Activated CD8-positive, alpha-beta T cell treated with anti-CD3 and anti-CD28 coated beads, Interleukin-2, amount 10 ng/mL, durations not matched to agents 7 days and 5 days (primary cell): ENCODE measurements at regions not wholly inside any gene's neighbourhood (a gene's known extent, or its start where the extent isn't known, plus 50 kb on each side); places are given as distances from the start of the nearest gene placed in this dataset.
"Not testable (repeated sequence)": the region's sequence is repeated elsewhere in the genome, so short reads cannot be mapped to it uniquely, and the experiment has no call there.

Source experiments
- ATAC-seq: fragments of 150-1000 bp; cut with Tn5 transposase; one replicate; pipeline ENCODE4 v1.10.0; 2021; ENCODE audit warnings: moderate library complexity
- CTCF ChIA-PET: fragments of 350-600 bp; sonication (Branson Sonifier 250); formaldehyde crosslinking; loops from one replicate; lab custom pipeline; 2021; ENCODE audit warnings: antibody characterized with exemption; lab: Charles Lee
- POLR2A ChIA-PET: fragments of 350-600 bp; sonication (Branson Sonifier 250); formaldehyde crosslinking; loops from one replicate; lab custom pipeline; 2021; ENCODE audit warnings: antibody characterized with exemption; lab: Charles Lee
- DNase-seq: peaks from one replicate; pipeline ENCODE4 v3.0.0-alpha.2; 2020
- H3K27ac Mint-ChIP-seq: one replicate; pipeline ENCODE4 v1.8.0; 2021; ENCODE audit warnings: mild to moderate bottlenecking, mixed read lengths
- H3K27me3 Mint-ChIP-seq: one replicate; pipeline ENCODE4 v1.8.0; 2021; ENCODE audit warnings: low read depth, mixed read lengths
- H3K36me3 Mint-ChIP-seq: one replicate; pipeline ENCODE4 v1.8.0; 2021; ENCODE audit warnings: low read depth, mixed read lengths
- H3K4me1 Mint-ChIP-seq: one replicate; pipeline ENCODE4 v1.8.0; 2021; ENCODE audit warnings: low read depth, mixed read lengths
- H3K4me3 Mint-ChIP-seq: one replicate; pipeline ENCODE4 v1.8.0; 2021; ENCODE audit warnings: mild to moderate bottlenecking, mixed read lengths
- H3K9me3 Mint-ChIP-seq: one replicate; pipeline ENCODE4 v1.8.0; 2022; ENCODE audit warnings: mixed read lengths; ENCODE audit not compliant: insufficient read depth

DNA sequence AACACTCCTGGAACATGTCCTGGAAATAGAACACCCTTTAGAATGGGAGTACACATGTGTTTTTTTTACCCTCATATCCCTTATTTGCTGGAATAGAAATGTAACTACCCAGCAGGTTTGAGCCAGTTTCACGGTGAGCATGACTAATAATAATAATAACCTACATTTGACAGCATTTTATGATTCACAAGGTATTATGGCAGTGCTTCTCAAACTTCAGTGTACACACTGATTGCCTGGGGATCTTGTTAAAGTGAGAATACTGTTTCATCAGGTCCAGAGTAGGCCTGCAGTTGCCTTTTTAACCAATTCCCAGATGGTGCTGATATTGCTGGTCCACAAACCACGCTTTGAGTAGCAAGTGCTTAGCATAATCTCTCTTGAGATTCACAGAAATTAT lies 63.9 kb downstream of the NFKBIZ start:
- no peak overlapping the region for H3K27ac Mint-ChIP-seq
- ATAC-seq = no peak
- H3K36me3 Mint-ChIP-seq = peaks cover 1% of the 10 kb centered on the region
- ChIA-PET CTCF (no interaction called here), POLR2A (no interaction called here)
- H3K4me1 Mint-ChIP-seq = no peaks in the 10 kb centered on the region
- no peaks in the 10 kb centered on the region for H3K27me3 Mint-ChIP-seq
- no peak overlapping the region for H3K4me3 Mint-ChIP-seq
- H3K9me3 Mint-ChIP-seq = peaks cover 7% of the 10 kb centered on the region
- no peak for DNase-seq

DNA sequence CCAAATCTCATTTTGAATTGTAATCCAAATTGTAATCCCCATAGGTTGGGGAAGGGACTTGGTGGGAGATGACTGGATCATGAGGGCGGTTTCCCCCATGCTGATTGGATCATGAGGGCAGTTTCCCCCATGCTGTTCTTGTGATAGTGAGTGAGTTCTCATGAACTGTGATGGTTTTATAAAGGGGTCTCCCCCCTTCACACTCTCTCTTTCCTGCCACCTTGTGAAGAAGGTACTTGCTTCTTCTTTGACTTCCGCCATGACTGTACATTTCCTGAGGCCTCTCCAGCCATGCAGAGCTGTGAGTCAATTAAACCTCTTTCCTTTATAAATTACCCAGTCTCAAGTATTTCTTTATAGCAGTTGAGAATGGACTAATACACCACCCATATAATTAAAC lies 68.4 kb downstream of the NFKBIZ start:
- H3K27me3 Mint-ChIP-seq, DNase-seq, POLR2A ChIA-PET, H3K27ac Mint-ChIP-seq, H3K4me3 Mint-ChIP-seq, H3K4me1 Mint-ChIP-seq, ATAC-seq, CTCF ChIA-PET: not testable (repeated sequence)
- Mint-ChIP-seq H3K36me3 (peaks cover 14% of the 10 kb centered on the region), H3K9me3 (peaks cover 15% of the 10 kb centered on the region)

- DNase-seq, ATAC-seq, H3K27me3 Mint-ChIP-seq, POLR2A ChIA-PET, H3K4me3 Mint-ChIP-seq: not testable (repeated sequence)
- peaks cover 29% of the 10 kb centered on the region for H3K36me3 Mint-ChIP-seq
- H3K27ac Mint-ChIP-seq = peak overlapping the region; percentile 19
- H3K9me3 Mint-ChIP-seq = peaks cover 12% of the 10 kb centered on the region
- H3K4me1 Mint-ChIP-seq = peaks cover 39% of the 10 kb centered on the region
- CTCF ChIA-PET = interaction anchor here (1.0 to 1.1 kb wide), 2 partner anchors 14 to 303 kb away, joined by 3 to 5 read pairs; no protein-coding TSS in a partner anchor
Measured at GRCh38 chr3:101922151-101922725, 72.9 kb downstream of the NFKBIZ start.

DNA sequence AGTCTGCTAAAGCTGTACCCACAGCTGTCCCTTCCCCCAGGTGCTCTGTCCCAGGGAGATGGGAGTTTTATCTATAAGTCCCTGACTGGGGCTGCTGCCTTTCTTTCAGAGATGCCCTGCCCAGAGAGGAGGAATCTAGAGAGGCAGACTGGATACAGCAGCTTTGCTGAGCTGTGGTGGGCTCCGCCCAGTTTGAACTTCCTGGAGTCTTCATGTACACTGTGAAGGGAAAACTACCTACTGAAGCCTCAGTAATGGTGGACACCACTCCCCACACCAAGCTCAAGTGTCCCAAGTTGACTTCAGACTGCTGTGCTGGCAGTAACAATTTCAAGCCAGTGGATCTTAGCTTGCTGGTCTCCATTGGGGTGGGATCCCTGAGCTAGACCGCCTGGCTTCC lies 75.3 kb downstream of the NFKBIZ start:
- ChIA-PET CTCF (interaction anchor here (1.3 to 1.6 kb wide), 2 partner anchors 11 to 65 kb away, joined by 3 to 4 read pairs; no protein-coding TSS in a partner anchor), POLR2A (interaction anchor here (0.6 to 1.4 kb wide), 3 partner anchors 72 to 155 kb away, joined by 3 to 6 read pairs (median 4); partner anchors contain the start of gene NFKBIZ)
- ATAC-seq, H3K27me3 Mint-ChIP-seq, H3K4me3 Mint-ChIP-seq, H3K9me3 Mint-ChIP-seq: not testable (repeated sequence)
- peak overlapping the region; percentile 56 for H3K27ac Mint-ChIP-seq
- peak; percentile 33 for DNase-seq
- H3K36me3 Mint-ChIP-seq = peaks cover 26% of the 10 kb centered on the region
- H3K4me1 Mint-ChIP-seq = peaks cover 39% of the 10 kb centered on the region

GRCh38 chr3:101925124-101925523 lies 75.8 kb downstream of the NFKBIZ start:
- POLR2A ChIA-PET = interaction anchor here (0.6 to 1.4 kb wide), 3 partner anchors 73 to 155 kb away, joined by 3 to 6 read pairs (median 4); partner anchors contain the start of gene NFKBIZ
- DNase-seq, H3K4me3 Mint-ChIP-seq, H3K9me3 Mint-ChIP-seq, H3K27me3 Mint-ChIP-seq, ATAC-seq: not testable (repeated sequence)
- Mint-ChIP-seq H3K36me3 (peaks cover 26% of the 10 kb centered on the region), H3K4me1 (peaks cover 39% of the 10 kb centered on the region), H3K27ac (peak overlapping the region; percentile 56)
- CTCF ChIA-PET = interaction anchor here (1.3 to 1.6 kb wide), 2 partner anchors 11 to 64 kb away, joined by 3 to 4 read pairs; no protein-coding TSS in a partner anchor

DNA sequence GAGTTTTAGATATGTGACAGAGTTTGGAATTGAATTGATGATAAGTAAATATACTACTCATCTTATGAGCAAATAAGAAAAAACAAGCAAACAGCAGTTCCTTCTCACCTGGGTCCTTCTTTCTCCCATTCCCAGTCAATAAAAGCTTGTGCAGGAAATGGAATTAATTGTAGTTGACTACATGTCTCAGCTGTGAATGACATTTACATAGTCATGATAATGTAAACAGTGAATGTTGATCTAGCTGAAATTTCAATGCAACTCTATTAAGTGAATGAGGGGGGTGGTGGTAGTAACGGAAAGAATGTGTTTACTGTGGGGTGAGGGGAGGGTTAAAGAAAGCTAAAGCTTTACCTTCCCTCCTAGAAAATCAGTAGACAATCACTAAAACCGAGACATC lies 76.2 kb downstream of the NFKBIZ start:
- Mint-ChIP-seq H3K4me3 (no peak overlapping the region), H3K9me3 (peaks cover 8% of the 10 kb centered on the region), H3K4me1 (peaks cover 39% of the 10 kb centered on the region), H3K36me3 (peaks cover 26% of the 10 kb centered on the region), H3K27me3 (no peaks in the 10 kb centered on the region), H3K27ac (peak overlapping the region; percentile 56)
- CTCF ChIA-PET = interaction anchor here (1.3 to 1.6 kb wide), 2 partner anchors 10 to 64 kb away, joined by 3 to 4 read pairs; no protein-coding TSS in a partner anchor
- no peak for ATAC-seq
- POLR2A ChIA-PET = interaction anchor here (1.2 kb wide), 1 partner anchor 76 kb away, joined by 6 read pairs; the partner anchor contains the start of gene NFKBIZ
- no peak for DNase-seq

DNA sequence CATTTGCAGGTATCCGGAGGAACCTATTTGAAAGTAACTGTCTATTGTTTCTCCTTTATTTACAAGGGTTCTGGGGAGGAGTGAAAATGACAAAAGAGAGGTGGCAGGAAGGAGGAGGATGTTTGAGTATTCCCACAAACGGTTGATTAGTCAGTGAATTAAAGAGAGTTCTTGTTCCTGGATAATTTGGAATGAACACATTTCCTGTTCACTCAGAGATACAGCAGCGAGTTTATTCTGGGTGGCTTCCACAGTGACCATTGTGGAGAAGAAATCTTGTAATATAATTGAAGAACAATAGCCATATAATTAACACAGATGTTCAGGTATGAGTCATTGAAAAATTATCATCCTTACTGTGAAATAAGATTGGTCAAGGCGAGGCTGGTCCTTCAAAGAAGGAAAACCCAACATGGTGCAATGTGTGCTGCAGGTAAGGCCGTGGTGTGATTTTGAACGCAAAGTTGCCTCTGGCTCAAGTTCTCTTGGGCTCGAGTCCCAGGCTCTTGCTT lies 77.3 kb downstream of the NFKBIZ start:
- no peak overlapping the region for H3K27ac Mint-ChIP-seq
- H3K4me3 Mint-ChIP-seq = no peak overlapping the region
- CTCF ChIA-PET = no interaction called here
- peaks cover 24% of the 10 kb centered on the region for H3K36me3 Mint-ChIP-seq
- H3K9me3 Mint-ChIP-seq = peaks cover 4% of the 10 kb centered on the region
- ATAC-seq (no peak), DNase-seq (no peak)
- no peaks in the 10 kb centered on the region for H3K27me3 Mint-ChIP-seq
- H3K4me1 Mint-ChIP-seq = peaks cover 39% of the 10 kb centered on the region
- POLR2A ChIA-PET = no interaction called here

- no peak for ATAC-seq
- CTCF ChIA-PET = no interaction called here
- Mint-ChIP-seq H3K36me3 (peaks cover 13% of the 10 kb centered on the region), H3K9me3 (no peaks in the 10 kb centered on the region), H3K27ac (no peak overlapping the region), H3K27me3 (no peaks in the 10 kb centered on the region), H3K4me3 (no peak overlapping the region), H3K4me1 (peaks cover 32% of the 10 kb centered on the region)
- POLR2A ChIA-PET = no interaction called here
- DNase-seq = no peak
Measured at GRCh38 chr3:101928890-101929289, 79.6 kb downstream of the NFKBIZ start.

- no peak for ATAC-seq
- Mint-ChIP-seq H3K9me3 (no peaks in the 10 kb centered on the region), H3K27ac (no peak overlapping the region), H3K4me3 (no peak overlapping the region), H3K4me1 (peaks cover 24% of the 10 kb centered on the region), H3K36me3 (peaks cover 4% of the 10 kb centered on the region), H3K27me3 (no peaks in the 10 kb centered on the region)
- ChIA-PET POLR2A (no interaction called here), CTCF (no interaction called here)
- no peak for DNase-seq
Measured at GRCh38 chr3:101931081-101931480, 81.8 kb downstream of the NFKBIZ start.

- H3K4me3 Mint-ChIP-seq = no peak overlapping the region
- H3K36me3 Mint-ChIP-seq = peaks cover 10% of the 10 kb centered on the region
- DNase-seq = no peak
- no peak for ATAC-seq
- no peak overlapping the region for H3K27ac Mint-ChIP-seq
- H3K4me1 Mint-ChIP-seq = peaks cover 33% of the 10 kb centered on the region
- no peaks in the 10 kb centered on the region for H3K9me3 Mint-ChIP-seq
- ChIA-PET POLR2A (interaction anchor here (0.7 to 1.5 kb wide), 3 partner anchors 9 to 154 kb away, joined by 3 to 5 read pairs (median 3); partner anchors contain the start of genes NFKBIZ and NXPE3), CTCF (interaction anchor here (0.7 to 1.6 kb wide), 2 partner anchors 81 to 121 kb away, joined by 3 to 4 read pairs; no protein-coding TSS in a partner anchor)
- H3K27me3 Mint-ChIP-seq = no peaks in the 10 kb centered on the region
Measured at GRCh38 chr3:101932326-101933068, 83.2 kb downstream of the NFKBIZ start.

- Mint-ChIP-seq H3K27ac (peak overlapping the region; percentile 77), H3K27me3 (no peaks in the 10 kb centered on the region), H3K9me3 (no peaks in the 10 kb centered on the region), H3K4me1 (peaks cover 38% of the 10 kb centered on the region), H3K36me3 (peaks cover 10% of the 10 kb centered on the region), H3K4me3 (peak overlapping the region; percentile 32)
- ChIA-PET POLR2A (interaction anchor here (0.8 to 3.9 kb wide), 4 partner anchors 84 to 178 kb away, joined by 3 to 25 read pairs (median 6); partner anchors contain the start of genes NFKBIZ and NXPE3), CTCF (interaction anchor here (0.8 to 2.3 kb wide), 9 partner anchors 12 to 293 kb away, joined by 3 to 12 read pairs (median 3); no protein-coding TSS in a partner anchor)
- peak; percentile 91 for ATAC-seq
- no peak for DNase-seq
Measured at GRCh38 chr3:101936419-101937356, 87.4 kb downstream of the NFKBIZ start.
